GM12892 (cell line): ENCODE measurements at regions not wholly inside any gene's neighbourhood (a gene's known extent, or its start where the extent isn't known, plus 50 kb on each side); places are given as distances from the start of the nearest gene placed in this dataset.
"Not testable (repeated sequence)": the region's sequence is repeated elsewhere in the genome, so short reads cannot be mapped to it uniquely, and the experiment has no call there.

Experiments used
- POLR2A ChIP-seq: IDR thresholded peaks from 2 replicates; pipeline ENCODE4 v1.6.1; 2011; ENCODE audit warnings: low read depth, low read length, control low read depth
- POLR2AphosphoS5 ChIP-seq: IDR thresholded peaks from 2 replicates; pipeline ENCODE4 v1.6.1; 2011; ENCODE audit warnings: low read depth, low read length, control low read depth
- TAF1 ChIP-seq: IDR thresholded peaks from 2 replicates; pipeline ENCODE4 v1.6.1; 2011; ENCODE audit warnings: low read depth, mild to moderate bottlenecking, control low read depth, low read length, borderline replicate concordance

GRCh38 chr9:41321277-41321676 lies 132.2 kb upstream of the ZNG1F start:
- not testable (repeated sequence) for TF ChIP-seq POLR2A, POLR2AphosphoS5, TAF1
